T-cell (primary cell): ENCODE measurements at regions not wholly inside any gene's neighbourhood (a gene's known extent, or its start where the extent isn't known, plus 50 kb on each side); places are given as distances from the start of the nearest gene placed in this dataset.

Experiments used
- ATAC-seq, 4 experiments: fragments of 200-7000 bp in 3 of 4; fragments of 150-1000 bp in 1 of 4; cut with Tn5 transposase; replicated peaks in 1 of 4; 1 replicate in 3 of 4; 2 replicates in 1 of 4; pipeline ENCODE4 v1.10.0; 2021; ENCODE audit warnings: moderate library complexity in 3 of 4, mild to moderate bottlenecking in 2 of 4, moderate number of reproducible peaks in 1 of 4
- CTCF ChIA-PET, 2 donors: fragments of 300-600 bp; sonication (Branson Sonifier 250); formaldehyde crosslinking; loops; one replicate each; lab custom pipeline; 2022; ENCODE audit warnings: antibody characterized with exemption in 2 of 2; lab: Charles Lee
- POLR2A ChIA-PET, 2 donors: fragments of 300-600 bp; sonication (Branson Sonifier 250); formaldehyde crosslinking; loops; one replicate each; lab custom pipeline; 2022; ENCODE audit warnings: antibody characterized with exemption in 2 of 2; lab: Charles Lee
- DNase-seq, 35 experiments: peaks; one replicate each; pipeline versions ENCODE4 v3.0.0 to v3.0.0-alpha.2; 2013 to 2023
- H3K27ac ChIP-seq: one replicate; pipeline ENCODE4 v1.5.1; 2013; ENCODE audit warnings: low read length
- H3K27me3 ChIP-seq, 2 experiments: replicated peaks in 1 of 2; 1 replicate in 1 of 2; 2 replicates in 1 of 2; pipeline versions ENCODE4 v1.6.1 to v1.7.0; 2013; ENCODE audit warnings: low read length in 1 of 2, mixed read lengths in 1 of 2; ENCODE audit not compliant: control insufficient read depth in 2 of 2, insufficient read depth in 2 of 2; ENCODE audit errors: extremely low read depth in 1 of 2
- H3K36me3 ChIP-seq, 2 donors: 1 replicate in 1 of 2; 2 replicates in 1 of 2; pipeline versions ENCODE4 v1.6.1 to v1.7.0; 2013; ENCODE audit warnings: low read length in 1 of 2; ENCODE audit not compliant: control insufficient read depth in 2 of 2, insufficient read depth in 1 of 2; ENCODE audit errors: extremely low read depth in 1 of 2
- H3K4me1 ChIP-seq, 2 experiments: 1 replicate in 1 of 2; 2 replicates in 1 of 2; pipeline versions ENCODE4 v1.6.1 to v1.7.0; 2013; ENCODE audit warnings: low read length in 2 of 2, mixed read lengths in 1 of 2; ENCODE audit not compliant: insufficient read depth in 2 of 2, control insufficient read depth in 1 of 2; ENCODE audit errors: extremely low read depth in 1 of 2
- H3K4me3 ChIP-seq, 2 donors: 1 replicate in 1 of 2; 2 replicates in 1 of 2; pipeline versions ENCODE4 v1.5.1 to v1.7.0; 2013; ENCODE audit warnings: mild to moderate bottlenecking in 2 of 2, low read length in 1 of 2, moderate library complexity in 1 of 2; ENCODE audit not compliant: control insufficient read depth in 1 of 2; ENCODE audit errors: extremely low read depth in 1 of 2
- H3K9me3 ChIP-seq: 2 replicates; pipeline ENCODE4 v1.7.0; 2013
- H3K27ac Mint-ChIP-seq, 2 donors: one replicate each; pipeline ENCODE4 v1.8.0; 2020 to 2021; ENCODE audit warnings: mild to moderate bottlenecking in 2 of 2, mixed read lengths in 2 of 2
- H3K27me3 Mint-ChIP-seq, 2 donors: one replicate each; pipeline ENCODE4 v1.8.0; 2021 to 2022; ENCODE audit warnings: mixed read lengths in 2 of 2
- H3K36me3 Mint-ChIP-seq: one replicate; pipeline ENCODE4 v1.8.0; 2021; ENCODE audit warnings: mixed read lengths
- H3K4me1 Mint-ChIP-seq, 3 donors: one replicate each; pipeline ENCODE4 v1.8.0; 2020 to 2022; ENCODE audit warnings: mixed read lengths in 3 of 3, mild to moderate bottlenecking in 1 of 3
- H3K4me3 Mint-ChIP-seq, 3 donors: one replicate each; pipeline ENCODE4 v1.8.0; 2020 to 2022; ENCODE audit warnings: mild to moderate bottlenecking in 3 of 3, mixed read lengths in 3 of 3, moderate library complexity in 3 of 3
- H3K9me3 Mint-ChIP-seq, 3 donors: one replicate each; pipeline ENCODE4 v1.8.0; 2020 to 2022; ENCODE audit warnings: mixed read lengths in 3 of 3
- WGBS: methylation state at CpG from one replicate; pipeline ENCODE4 v1.1.5; 2013; ENCODE audit warnings: missing lambda C conversion rate; ENCODE audit not compliant: insufficient coverage; 5-methylcytosine and 5-hydroxymethylcytosine counted together

DNA sequence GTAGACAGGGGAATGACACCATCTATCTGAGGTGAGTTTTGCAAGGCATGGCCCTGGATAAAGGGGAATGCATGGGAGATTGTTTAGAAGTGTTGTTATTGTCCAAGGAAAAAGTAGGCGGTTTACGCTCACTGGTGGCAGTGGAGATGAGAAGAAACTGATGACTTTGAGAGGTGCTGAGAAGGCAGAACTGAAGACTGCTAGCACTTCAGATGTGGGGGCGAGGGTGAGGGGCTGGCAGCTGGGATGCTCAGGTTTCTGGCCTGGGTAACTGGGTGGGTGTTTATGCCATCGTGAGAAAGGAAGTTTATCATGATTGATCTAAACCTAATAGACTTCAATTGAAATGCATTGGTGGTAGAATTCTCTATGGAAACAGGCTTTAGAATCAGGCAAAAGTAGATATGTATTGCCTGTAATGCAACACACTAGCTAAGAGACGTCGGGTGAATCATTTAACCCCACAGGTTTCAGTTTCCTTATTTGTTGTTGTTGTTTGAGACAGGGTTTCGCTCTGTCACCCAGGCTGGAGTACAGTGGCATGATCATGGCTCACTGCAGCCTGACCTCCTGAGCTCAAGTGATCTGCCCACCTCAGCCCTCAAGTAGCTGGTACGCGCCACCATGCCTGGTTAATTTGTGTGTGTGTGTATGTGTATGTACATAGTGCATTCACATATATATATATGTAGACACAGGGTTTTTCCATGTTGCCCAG is 123.5 kb downstream of the SLC24A2 start:
- ChIA-PET POLR2A (no interaction called here), CTCF (no interaction called here)
- H3K9me3 ChIP-seq: no peaks in the 10 kb centered on the region
- no peak for DNase-seq
- no peak overlapping the region for H3K4me3 ChIP-seq
- H3K27ac Mint-ChIP-seq: no peak overlapping the region
- H3K4me1 Mint-ChIP-seq: no peaks in the 10 kb centered on the region
- no peaks in the 10 kb centered on the region for H3K36me3 Mint-ChIP-seq
- H3K27ac ChIP-seq: no peak overlapping the region
- H3K4me1 ChIP-seq: no peaks in the 10 kb centered on the region
- peaks cover 15 to 24% of the 10 kb centered on the region in 2 donors for H3K27me3 Mint-ChIP-seq
- no peaks in the 10 kb centered on the region for H3K27me3 ChIP-seq
- H3K4me3 Mint-ChIP-seq: no peak overlapping the region
- H3K36me3 ChIP-seq: no peaks in the 10 kb centered on the region
- ATAC-seq: no peak
- H3K9me3 Mint-ChIP-seq: no peaks in the 10 kb centered on the region
- 46% methylated on average over 4 of the region's 9 CpGs for WGBS

DNA sequence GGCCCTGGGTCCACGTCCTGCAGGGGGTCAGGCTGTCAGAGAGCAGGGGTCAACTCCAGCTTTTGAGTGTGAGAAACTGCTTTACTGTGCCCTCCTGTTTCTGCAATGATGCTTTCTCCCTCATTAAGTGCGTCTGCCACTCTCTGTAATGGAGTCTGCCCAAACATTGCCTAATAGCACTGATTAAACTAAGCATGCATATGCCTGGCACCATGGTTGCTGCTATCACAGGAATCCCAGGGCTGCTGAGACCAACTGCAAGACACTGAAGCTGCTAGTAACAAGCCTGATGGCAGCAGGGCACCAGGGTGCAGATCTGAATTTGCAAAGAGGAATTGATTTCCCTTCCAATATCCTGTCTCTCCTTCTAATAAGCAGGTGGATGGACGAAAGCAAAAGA is 125.3 kb downstream of the SLC24A2 start:
- CTCF ChIA-PET: interaction anchor here in 1 of 2 donors (0.5 kb wide), 1 partner anchor 1277 kb away, joined by 4 read pairs; no protein-coding TSS in a partner anchor

DNA sequence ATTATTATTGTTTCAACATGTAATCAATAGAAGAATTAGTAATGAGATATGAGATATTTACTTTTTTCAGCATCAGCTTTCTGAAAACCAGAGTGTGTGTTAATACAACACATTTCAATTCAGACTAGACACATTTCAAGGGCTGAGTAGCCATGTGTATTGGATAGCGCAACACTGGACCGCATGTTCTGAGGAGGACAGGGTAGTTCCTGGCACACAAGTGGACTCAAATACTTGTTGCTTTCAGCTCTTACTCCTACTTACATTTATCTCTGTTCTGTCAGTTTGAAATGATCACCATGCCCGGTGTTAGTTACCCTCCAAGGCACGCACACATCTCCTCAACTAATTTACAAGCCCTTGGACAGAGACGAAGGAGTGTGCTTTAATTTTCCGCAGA is 126.6 kb downstream of the SLC24A2 start:
- Mint-ChIP-seq H3K4me3 (no peak overlapping the region), H3K36me3 (no peaks in the 10 kb centered on the region), H3K9me3 (no peaks in the 10 kb centered on the region), H3K27me3 (peaks cover 17 to 21% of the 10 kb centered on the region in 2 donors), H3K4me1 (no peaks in the 10 kb centered on the region), H3K27ac (no peak overlapping the region)
- WGBS: 100% methylated on average over 4 of the region's 6 CpGs
- Histone ChIP-seq H3K36me3 (no peaks in the 10 kb centered on the region), H3K9me3 (no peaks in the 10 kb centered on the region), H3K27ac (no peak overlapping the region), H3K4me3 (no peak overlapping the region), H3K4me1 (no peaks in the 10 kb centered on the region), H3K27me3 (no peaks in the 10 kb centered on the region)
- ATAC-seq (no peak), DNase-seq (no peak)
- CTCF ChIA-PET: no interaction called here
- POLR2A ChIA-PET: no interaction called here

More for the DNA sequence above, 125.3 kb downstream of the SLC24A2 start:
- H3K9me3 Mint-ChIP-seq: no peaks in the 10 kb centered on the region
- 51% methylated on average over 3 of the region's 3 CpGs for WGBS
- DNase-seq (no peak), ATAC-seq (no peak)
- no peaks in the 10 kb centered on the region for H3K36me3 Mint-ChIP-seq
- Histone ChIP-seq H3K4me3 (no peak overlapping the region), H3K27ac (no peak overlapping the region), H3K4me1 (no peaks in the 10 kb centered on the region), H3K36me3 (no peaks in the 10 kb centered on the region), H3K27me3 (no peaks in the 10 kb centered on the region), H3K9me3 (no peaks in the 10 kb centered on the region)
- no peak overlapping the region for H3K4me3 Mint-ChIP-seq
- peaks cover 21 to 31% of the 10 kb centered on the region in 2 donors for H3K27me3 Mint-ChIP-seq
- H3K27ac Mint-ChIP-seq: no peak overlapping the region
- POLR2A ChIA-PET: no interaction called here
- H3K4me1 Mint-ChIP-seq: no peaks in the 10 kb centered on the region

DNA sequence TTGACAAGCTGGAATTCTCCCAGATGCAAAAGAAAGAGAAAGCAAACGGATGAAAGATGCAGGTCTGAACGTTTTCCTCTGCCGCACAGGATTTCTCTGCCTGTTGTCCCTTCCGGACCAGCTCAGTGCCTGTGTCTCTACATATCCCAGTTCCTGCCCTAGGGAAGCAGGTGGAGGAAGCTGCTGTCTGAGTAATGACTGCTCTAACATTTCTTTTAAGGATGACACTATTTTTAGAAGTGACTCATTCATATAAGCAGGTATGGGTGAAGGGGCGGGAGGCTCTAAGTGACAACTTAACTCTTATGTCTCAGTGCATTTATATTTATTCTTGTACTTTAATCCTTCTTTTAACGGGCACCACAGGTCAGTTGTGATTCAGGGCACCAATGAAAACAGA is 128.8 kb downstream of the SLC24A2 start:
- Histone ChIP-seq H3K4me1 (no peaks in the 10 kb centered on the region), H3K27ac (no peak overlapping the region), H3K27me3 (no peaks in the 10 kb centered on the region), H3K36me3 (no peaks in the 10 kb centered on the region), H3K9me3 (no peaks in the 10 kb centered on the region), H3K4me3 (no peak overlapping the region)
- Mint-ChIP-seq H3K4me1 (no peaks in the 10 kb centered on the region), H3K27ac (no peak overlapping the region), H3K9me3 (no peaks in the 10 kb centered on the region), H3K27me3 (peaks cover 16 to 18% of the 10 kb centered on the region in 2 donors), H3K4me3 (no peak overlapping the region), H3K36me3 (no peaks in the 10 kb centered on the region)
- ChIA-PET POLR2A (no interaction called here), CTCF (no interaction called here)
- WGBS: 60% methylated on average over 3 of the region's 6 CpGs
- DNase-seq (no peak), ATAC-seq (no peak)

DNA sequence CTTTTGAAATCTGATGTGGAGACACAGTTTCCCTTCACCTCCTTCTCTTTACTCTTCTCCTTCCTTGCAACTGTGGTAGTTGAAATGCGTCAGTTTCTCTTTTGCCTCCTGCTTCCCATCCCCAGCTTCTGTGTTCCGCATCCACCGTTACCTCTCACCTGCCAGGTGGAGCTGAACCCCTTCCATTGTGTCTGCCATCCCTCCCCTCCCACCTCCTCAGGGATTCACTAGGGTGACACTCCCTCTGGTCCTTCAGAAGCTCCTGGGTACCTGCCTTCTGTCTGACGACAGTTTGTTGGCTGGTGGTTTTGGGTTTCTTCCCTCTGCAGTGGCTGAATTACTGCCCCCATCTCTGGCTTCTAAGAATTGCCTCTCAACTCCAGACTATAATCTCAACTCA is 132.1 kb downstream of the SLC24A2 start:
- no peak overlapping the region for H3K27ac ChIP-seq
- H3K4me3 ChIP-seq: no peak overlapping the region
- H3K4me1 Mint-ChIP-seq: no peaks in the 10 kb centered on the region
- H3K9me3 ChIP-seq: no peaks in the 10 kb centered on the region
- no peak overlapping the region for H3K4me3 Mint-ChIP-seq
- CTCF ChIA-PET: no interaction called here
- H3K27ac Mint-ChIP-seq: no peak overlapping the region
- no peaks in the 10 kb centered on the region for H3K36me3 ChIP-seq
- POLR2A ChIA-PET: no interaction called here
- ATAC-seq: no peak
- no peaks in the 10 kb centered on the region for H3K4me1 ChIP-seq
- no peak for DNase-seq
- 80% methylated on average over 1 of the region's 4 CpGs for WGBS
- peaks cover 16 to 17% of the 10 kb centered on the region in 2 donors for H3K27me3 Mint-ChIP-seq
- H3K9me3 Mint-ChIP-seq: no peaks in the 10 kb centered on the region
- no peaks in the 10 kb centered on the region for H3K36me3 Mint-ChIP-seq
- no peaks in the 10 kb centered on the region for H3K27me3 ChIP-seq

DNA sequence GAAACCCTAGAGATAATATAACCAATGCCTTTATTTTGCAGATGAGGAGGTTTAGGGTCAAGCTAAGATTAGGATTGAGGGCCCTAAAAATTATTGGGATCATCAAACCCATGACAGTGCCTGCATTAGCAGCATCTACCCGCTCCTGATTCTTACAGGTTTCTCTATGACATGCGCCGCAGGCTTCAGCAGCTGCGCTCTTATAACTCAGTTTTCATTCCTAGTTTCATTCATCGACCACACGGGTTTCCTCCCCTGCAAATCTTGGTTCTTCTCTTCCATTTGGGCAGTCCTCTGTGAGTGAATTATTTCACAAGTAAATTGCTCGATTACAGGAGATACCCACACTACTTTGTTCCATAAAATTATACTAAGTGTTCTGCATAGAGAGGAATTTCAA is 137.2 kb downstream of the SLC24A2 start:
- Mint-ChIP-seq H3K9me3 (no peaks in the 10 kb centered on the region), H3K36me3 (no peaks in the 10 kb centered on the region), H3K4me3 (no peak overlapping the region), H3K27me3 (peaks cover 0 to 17% of the 10 kb centered on the region in 2 donors), H3K27ac (no peak overlapping the region), H3K4me1 (no peaks in the 10 kb centered on the region)
- whole genome bisulfite sequencing: 83% methylated on average over 5 of the region's 7 CpGs
- no peak overlapping the region for H3K4me3 ChIP-seq
- H3K4me1 ChIP-seq: no peaks in the 10 kb centered on the region
- ChIA-PET POLR2A (no interaction called here), CTCF (no interaction called here)
- H3K27ac ChIP-seq: no peak overlapping the region
- H3K36me3 ChIP-seq: no peaks in the 10 kb centered on the region
- no peaks in the 10 kb centered on the region for H3K9me3 ChIP-seq
- DNase-seq (no peak), ATAC-seq (no peak)
- no peaks in the 10 kb centered on the region for H3K27me3 ChIP-seq
